ACC112 (cell line): ENCODE measurements at regions not wholly inside any gene's neighbourhood (a gene's known extent, or its start where the extent isn't known, plus 50 kb on each side); places are given as distances from the start of the nearest gene placed in this dataset.
A peak's percentile ranks its signal among the peaks of the same experiment; 100 is the strongest.

Source experiments
- H2AFZ ChIP-seq: fragments of 200-600 bp; sonication (generic); one replicate; pipeline ENCODE4 v1.6.0; 2017; ENCODE audit warnings: antibody characterized with exemption, low read length; ENCODE audit not compliant: unreplicated experiment
- H3K27ac ChIP-seq: fragments of 200-600 bp; sonication (generic); 2 replicates; pipeline ENCODE4 v1.5.1; 2014; ENCODE audit warnings: low read depth, mild to moderate bottlenecking, antibody characterized with exemption, low read length, moderate library complexity
- H3K27me3 ChIP-seq: fragments of 200-600 bp; sonication (generic); 2 replicates; pipeline ENCODE4 v1.6.1; 2014; ENCODE audit warnings: mild to moderate bottlenecking, antibody characterized with exemption, low read length, moderate library complexity, mixed read lengths; ENCODE audit not compliant: insufficient read depth
- H3K36me3 ChIP-seq: fragments of 200-600 bp; sonication (generic); 2 replicates; pipeline ENCODE4 v1.6.1; 2016; ENCODE audit warnings: mild to moderate bottlenecking, antibody characterized with exemption, low read length, moderate library complexity, mixed read lengths; ENCODE audit not compliant: insufficient read depth
- H3K4me1 ChIP-seq: fragments of 200-600 bp; sonication (generic); one replicate; pipeline ENCODE4 v1.6.1; 2016; ENCODE audit warnings: low read length, mixed read lengths; ENCODE audit not compliant: insufficient read depth, unreplicated experiment, control insufficient read depth
- H3K4me3 ChIP-seq: fragments of 200-600 bp; sonication (generic); 2 replicates; pipeline ENCODE4 v1.5.1; 2014; ENCODE audit warnings: mild to moderate bottlenecking, low read depth, low read length
- H3K79me2 ChIP-seq: fragments of 200-600 bp; sonication (generic); one replicate; pipeline ENCODE4 v1.6.0; 2016; ENCODE audit warnings: low read length; ENCODE audit not compliant: control insufficient read depth, unreplicated experiment, insufficient read depth

DNA sequence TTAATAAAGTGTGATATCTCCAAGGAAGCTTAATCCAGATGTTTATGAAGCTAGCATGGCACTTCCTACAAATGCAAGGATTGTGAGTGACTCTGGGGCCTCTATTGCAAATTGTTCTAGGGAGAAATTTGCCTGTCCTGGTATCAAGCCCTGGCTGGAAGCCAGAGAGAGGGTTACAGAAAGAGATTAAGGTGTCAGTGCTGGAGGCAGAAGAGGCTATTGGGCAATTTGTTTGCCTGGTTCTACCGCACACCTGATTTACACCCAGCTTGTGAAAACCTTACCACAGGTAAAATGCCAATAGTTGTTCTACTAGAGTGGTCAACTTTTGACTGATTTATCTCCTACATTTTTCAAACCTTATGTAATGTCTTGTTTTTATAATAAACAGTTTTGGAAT lies 186.7 kb upstream of the FAT1 start:
- H3K4me1 ChIP-seq, result no peaks in the 10 kb centered on the region
- H3K36me3 ChIP-seq, result no peaks in the 10 kb centered on the region
- H3K4me3 ChIP-seq, result no peak overlapping the region
- H3K27me3 ChIP-seq, result no peaks in the 10 kb centered on the region
- no peak overlapping the region for H3K27ac ChIP-seq
- no peaks in the 10 kb centered on the region for H3K79me2 ChIP-seq
- H2AFZ ChIP-seq, result no peak overlapping the region

DNA sequence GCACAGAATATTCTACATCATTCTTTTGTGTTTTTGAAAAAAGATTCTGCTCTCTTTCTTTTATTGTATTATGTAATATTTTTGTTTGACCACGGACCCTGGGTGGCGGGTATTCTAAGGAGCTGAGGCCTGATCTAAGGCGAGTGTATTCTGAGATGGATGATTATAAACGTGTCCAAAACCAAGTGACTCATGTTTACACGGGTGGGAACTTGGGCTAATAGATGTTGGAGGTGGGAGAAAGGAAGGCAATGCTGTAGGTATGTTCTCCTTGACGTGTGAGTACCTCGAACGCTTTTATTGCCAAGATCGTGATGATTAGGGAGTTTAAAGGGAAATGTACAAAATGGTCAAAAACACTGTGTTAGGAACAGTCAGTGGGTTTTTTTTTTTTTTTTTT lies 188.9 kb upstream of the FAT1 start:
- Histone ChIP-seq H3K4me3 (no peak overlapping the region), H3K79me2 (no peaks in the 10 kb centered on the region), H2AFZ (no peak overlapping the region), H3K27me3 (no peaks in the 10 kb centered on the region), H3K4me1 (no peaks in the 10 kb centered on the region), H3K36me3 (no peaks in the 10 kb centered on the region), H3K27ac (no peak overlapping the region)

DNA sequence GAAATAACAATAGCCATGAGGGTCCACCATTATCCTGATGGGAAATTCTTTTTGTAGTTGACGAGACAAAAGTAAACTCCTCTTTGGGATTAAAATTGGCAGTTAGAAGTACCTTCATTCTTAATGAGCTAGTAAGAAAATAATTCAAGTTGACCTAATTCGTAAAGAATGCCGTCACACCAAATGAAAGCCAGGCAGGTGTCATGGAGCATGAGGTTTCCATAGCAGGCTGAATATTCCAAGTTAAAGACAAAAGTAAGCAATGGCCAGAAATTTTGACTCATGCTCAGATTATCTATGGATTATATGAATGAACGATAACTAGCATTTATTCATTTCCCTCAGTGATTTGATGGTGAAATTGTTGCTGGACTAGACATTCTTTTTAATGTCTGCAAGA lies 192.2 kb upstream of the FAT1 start:
- Histone ChIP-seq H3K27ac (no peak overlapping the region), H3K79me2 (no peaks in the 10 kb centered on the region), H2AFZ (no peak overlapping the region), H3K4me1 (peaks cover 7% of the 10 kb centered on the region), H3K27me3 (no peaks in the 10 kb centered on the region), H3K36me3 (no peaks in the 10 kb centered on the region; the same call in 1 of the 2 replicates), H3K4me3 (no peak overlapping the region)

DNA sequence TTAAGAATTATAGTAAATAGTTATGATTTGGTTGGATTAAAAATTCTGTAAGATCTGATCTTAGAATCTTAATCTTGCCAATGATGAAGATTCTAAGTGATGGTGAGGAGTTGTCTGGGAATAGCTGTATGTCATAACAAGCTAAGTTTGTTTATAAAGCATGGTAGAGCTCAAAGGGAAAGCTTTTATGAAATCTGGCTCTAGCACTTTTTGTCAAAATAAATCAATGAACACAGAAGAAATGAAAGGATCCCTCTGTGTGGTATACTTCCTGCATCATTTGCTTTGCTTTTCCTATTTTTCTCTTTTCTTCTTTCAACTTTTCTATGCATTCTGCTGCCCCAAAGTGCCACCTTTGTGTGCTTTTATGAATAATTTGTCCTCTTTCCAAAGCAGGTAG lies 193.5 kb upstream of the FAT1 start:
- Histone ChIP-seq H3K36me3 (no peaks in the 10 kb centered on the region; the same call in 1 of the 2 replicates), H2AFZ (no peak overlapping the region), H3K27me3 (no peaks in the 10 kb centered on the region), H3K27ac (no peak overlapping the region), H3K4me1 (peaks cover 7% of the 10 kb centered on the region), H3K4me3 (no peak overlapping the region), H3K79me2 (no peaks in the 10 kb centered on the region)

DNA sequence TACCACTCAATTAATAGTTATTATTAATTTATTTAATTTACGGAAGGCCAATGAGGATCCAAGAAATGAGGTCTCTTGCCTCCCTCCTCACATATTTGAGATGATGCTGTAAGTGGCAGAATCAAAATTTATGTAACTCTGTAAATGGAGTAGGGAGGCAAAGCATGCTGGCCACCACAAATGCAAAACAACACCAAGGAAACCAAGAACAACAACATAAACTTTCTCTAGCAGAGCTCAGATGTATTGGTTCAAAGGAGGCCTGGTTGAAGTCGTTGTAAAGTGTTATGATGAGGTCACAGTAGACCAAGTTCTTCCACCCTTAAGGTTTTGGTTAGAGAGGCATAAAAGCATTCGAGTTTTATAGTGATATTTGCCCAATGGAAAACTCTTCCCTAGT lies 194.8 kb upstream of the FAT1 start:
- H2AFZ ChIP-seq, result no peak overlapping the region
- no peaks in the 10 kb centered on the region; the same call in 1 of the 2 replicates for H3K36me3 ChIP-seq
- no peaks in the 10 kb centered on the region for H3K79me2 ChIP-seq
- peaks cover 7% of the 10 kb centered on the region for H3K4me1 ChIP-seq
- no peak overlapping the region for H3K27ac ChIP-seq
- H3K27me3 ChIP-seq, result no peaks in the 10 kb centered on the region
- H3K4me3 ChIP-seq, result no peak overlapping the region

DNA sequence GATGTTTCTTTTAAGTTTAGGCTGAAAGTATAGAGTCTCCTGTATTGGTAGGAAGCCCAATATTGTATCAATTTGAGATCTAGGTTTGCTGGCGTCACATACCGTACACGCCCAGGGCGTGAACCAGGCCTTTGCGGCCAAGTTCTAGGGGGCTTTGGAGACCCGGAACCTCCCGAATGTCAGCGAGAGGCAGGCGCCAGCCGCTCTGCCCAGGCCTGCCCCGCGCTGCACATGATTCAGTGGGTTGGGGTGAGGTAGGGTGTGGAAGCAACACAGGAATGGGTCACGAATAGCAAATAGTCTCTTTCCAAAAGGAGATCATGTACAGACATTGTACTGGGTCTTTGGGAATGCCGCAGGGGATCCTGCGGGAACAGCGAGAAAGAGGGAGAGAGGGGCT lies 195.7 kb upstream of the FAT1 start:
- no peaks in the 10 kb centered on the region; the same call in 1 of the 2 replicates for H3K36me3 ChIP-seq
- H3K4me1 ChIP-seq, result peaks cover 7% of the 10 kb centered on the region
- H3K79me2 ChIP-seq, result no peaks in the 10 kb centered on the region
- H3K4me3 ChIP-seq, result no peak overlapping the region
- no peaks in the 10 kb centered on the region for H3K27me3 ChIP-seq
- no peak overlapping the region for H2AFZ ChIP-seq
- no peak overlapping the region for H3K27ac ChIP-seq

DNA sequence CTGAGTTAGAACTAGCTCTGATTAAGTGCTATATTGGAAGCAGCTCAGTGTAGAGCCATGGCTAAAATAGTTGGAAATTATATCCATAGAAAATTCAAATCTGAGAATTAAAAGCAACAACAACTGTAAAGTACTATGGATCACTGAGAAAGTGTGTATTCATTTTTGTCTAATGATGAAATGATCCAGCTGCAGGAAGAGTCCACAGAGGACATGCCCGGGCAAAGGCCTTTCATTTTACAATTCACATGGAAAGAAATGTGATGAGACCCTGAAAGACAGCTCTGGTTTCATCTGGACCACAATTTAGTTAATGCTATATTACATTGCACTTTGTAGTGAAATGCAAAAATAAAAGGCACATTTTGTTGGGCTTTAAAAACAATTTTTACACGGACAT lies 196.8 kb upstream of the FAT1 start:
- H3K79me2 ChIP-seq, result no peaks in the 10 kb centered on the region
- H3K36me3 ChIP-seq, result no peaks in the 10 kb centered on the region; the same call in 1 of the 2 replicates
- no peaks in the 10 kb centered on the region for H3K27me3 ChIP-seq
- H3K4me1 ChIP-seq, result peaks cover 7% of the 10 kb centered on the region
- peak overlapping the region; percentile 14; the same call in 1 of the 2 replicates for H3K27ac ChIP-seq
- no peak overlapping the region for H3K4me3 ChIP-seq
- no peak overlapping the region for H2AFZ ChIP-seq

DNA sequence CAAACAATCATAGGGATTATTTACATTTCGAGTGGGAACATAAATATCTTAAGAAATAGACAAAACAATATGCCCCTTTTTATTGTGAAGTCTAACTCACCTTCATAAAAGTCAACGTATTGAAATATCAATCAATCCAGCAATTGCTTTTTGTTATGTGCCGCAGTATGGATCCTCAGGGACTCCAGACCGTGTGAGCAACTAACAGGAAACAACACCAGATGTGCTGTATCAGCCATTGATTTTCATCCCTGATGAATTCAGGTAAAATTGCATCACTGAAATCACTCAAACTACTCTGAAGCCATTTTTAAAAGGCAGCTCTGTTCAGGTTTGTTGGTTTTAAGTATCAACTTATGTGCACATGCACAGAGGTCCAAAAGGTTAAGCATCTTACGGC lies 197.3 kb upstream of the FAT1 start:
- no peaks in the 10 kb centered on the region; the same call in 1 of the 2 replicates for H3K36me3 ChIP-seq
- no peak overlapping the region for H3K4me3 ChIP-seq
- no peaks in the 10 kb centered on the region for H3K79me2 ChIP-seq
- H3K4me1 ChIP-seq, result peaks cover 7% of the 10 kb centered on the region
- H3K27ac ChIP-seq, result peak overlapping the region; percentile 14; the same call in 1 of the 2 replicates
- no peak overlapping the region for H2AFZ ChIP-seq
- H3K27me3 ChIP-seq, result no peaks in the 10 kb centered on the region

DNA sequence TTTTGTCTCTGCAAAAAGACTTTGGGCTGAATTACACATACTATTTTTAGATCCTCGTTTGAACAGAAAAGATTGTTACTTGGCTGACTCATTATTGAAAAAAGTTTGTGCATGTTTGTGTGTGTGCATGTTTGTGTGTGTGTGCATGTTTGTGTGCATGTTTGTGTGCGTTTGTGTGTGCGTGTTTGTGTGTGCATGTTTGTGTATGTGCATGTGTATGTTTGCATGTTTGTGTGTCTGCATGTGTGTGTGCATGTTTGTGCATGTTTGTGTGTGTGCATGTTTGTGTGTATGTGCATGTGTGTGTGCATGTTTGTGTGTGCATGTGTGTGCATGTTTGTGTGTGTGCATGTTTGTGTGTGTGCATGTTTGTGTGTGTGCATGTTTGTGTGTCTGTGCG lies 201.1 kb upstream of the FAT1 start:
- no peak overlapping the region for H3K4me3 ChIP-seq
- H2AFZ ChIP-seq, result no peak overlapping the region
- peaks cover 7% of the 10 kb centered on the region for H3K4me1 ChIP-seq
- no peaks in the 10 kb centered on the region for H3K27me3 ChIP-seq
- H3K27ac ChIP-seq, result no peak overlapping the region
- H3K79me2 ChIP-seq, result no peaks in the 10 kb centered on the region
- H3K36me3 ChIP-seq, result no peaks in the 10 kb centered on the region; the same call in 1 of the 2 replicates

DNA sequence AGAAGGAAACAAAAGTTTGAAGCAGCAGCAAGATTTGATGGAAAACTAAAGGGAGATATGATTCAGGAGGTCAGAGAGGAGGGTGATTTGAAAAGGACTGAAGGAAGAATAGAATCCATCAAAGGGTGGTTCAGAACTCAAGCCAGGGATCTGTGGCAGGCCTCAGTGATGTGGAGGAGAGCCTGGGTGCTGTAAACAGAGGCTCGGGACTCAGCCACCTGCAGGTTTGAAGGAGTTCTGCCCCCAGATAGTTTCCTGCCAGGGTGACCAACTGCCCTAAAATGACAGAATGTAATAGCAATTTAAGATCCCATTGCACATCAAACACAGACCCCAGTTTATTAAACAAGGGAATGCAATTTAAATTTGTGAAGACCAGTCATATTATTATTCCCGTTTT lies 204.0 kb upstream of the FAT1 start:
- Histone ChIP-seq H3K4me1 (peaks cover 10% of the 10 kb centered on the region), H2AFZ (no peak overlapping the region), H3K79me2 (no peaks in the 10 kb centered on the region)

DNA sequence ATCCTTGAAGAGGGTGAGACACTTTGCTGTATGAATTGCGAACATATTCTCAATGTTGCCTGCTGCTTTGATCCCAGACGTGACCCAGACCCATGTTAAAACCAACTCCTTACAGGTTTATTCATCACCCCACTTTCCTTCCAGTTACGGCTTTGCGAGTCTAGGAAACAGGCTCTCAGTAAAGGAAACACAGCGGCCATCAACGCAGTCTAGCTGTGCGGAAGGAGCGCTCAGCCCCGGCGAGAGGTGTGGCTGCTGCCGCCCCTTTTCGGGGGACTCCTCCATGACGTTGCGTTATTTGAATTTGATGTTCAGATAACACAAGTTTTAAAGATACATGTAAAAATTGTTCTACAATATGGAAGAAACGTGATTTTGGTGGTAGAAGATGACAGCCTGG lies 206.4 kb upstream of the FAT1 start:
- no peaks in the 10 kb centered on the region for H3K27me3 ChIP-seq
- H3K27ac ChIP-seq, result no peak overlapping the region
- H3K4me1 ChIP-seq, result peaks cover 20% of the 10 kb centered on the region
- H3K79me2 ChIP-seq, result no peaks in the 10 kb centered on the region
- H3K4me3 ChIP-seq, result no peak overlapping the region
- no peaks in the 10 kb centered on the region for H3K36me3 ChIP-seq
- H2AFZ ChIP-seq, result no peak overlapping the region

More for the DNA sequence above, 204.0 kb upstream of the FAT1 start:
- Histone ChIP-seq H3K36me3 (no peaks in the 10 kb centered on the region), H3K4me3 (no peak overlapping the region), H3K27ac (no peak overlapping the region), H3K27me3 (no peaks in the 10 kb centered on the region)
